Lower leg skin (tissue), 4 donors: ENCODE measurements at regions not wholly inside any gene's neighbourhood (a gene's known extent, or its start where the extent isn't known, plus 50 kb on each side); places are given as distances from the start of the nearest gene placed in this dataset.

ENCODE experiments used
- DNase-seq, 2 donors: peaks; one replicate each; pipeline ENCODE4 v3.0.0-alpha.2; 2019; ENCODE audit warnings: low spot score in 2 of 2
- H3K4me3 ChIP-seq: fragments of 200-600 bp; sonication (generic); 2 replicates; pipeline ENCODE4 v1.5.1; 2017; ENCODE audit warnings: mild to moderate bottlenecking, low read depth; ENCODE audit not compliant: poor library complexity, severe bottlenecking
- POLR2A ChIP-seq, 2 donors: fragments of 450-650 bp; IDR thresholded peaks; one replicate each; pipeline ENCODE4 v1.6.1; 2016 to 2017; ENCODE audit warnings: antibody characterized with exemption in 2 of 2, mild to moderate bottlenecking in 1 of 2, moderate library complexity in 1 of 2
- WGBS, 2 donors: methylation state at CpG; one replicate each; pipeline ENCODE4 v1.1.5; 2018; 5-methylcytosine and 5-hydroxymethylcytosine counted together
- intact Hi-C: fragments of 100-400 bp; cut with DNase I; formaldehyde crosslinking; loops from one replicate; pipeline ENCODE4 v1.15.0; 2023; ENCODE audit warnings: low total_unique reads
- TF ChIP-seq, protein P1 (sequence below), 3 donors: fragments of 450-650 bp; IDR thresholded peaks; one replicate each; pipeline ENCODE4 v1.5.1; 2016; ENCODE audit warnings: antibody characterized with exemption in 3 of 3, mild to moderate bottlenecking in 3 of 3, moderate library complexity in 2 of 3

GRCh38 chr2:19158896-19159295, 199.5 kb downstream of the OSR1 start:
- H3K4me3 ChIP-seq = no peak overlapping the region
- intact Hi-C loops = no loop called here
- 77 to 83% methylated on average over 4 of the region's 4 CpGs for WGBS, 2 donors
- TF ChIP-seq, protein P1, sequence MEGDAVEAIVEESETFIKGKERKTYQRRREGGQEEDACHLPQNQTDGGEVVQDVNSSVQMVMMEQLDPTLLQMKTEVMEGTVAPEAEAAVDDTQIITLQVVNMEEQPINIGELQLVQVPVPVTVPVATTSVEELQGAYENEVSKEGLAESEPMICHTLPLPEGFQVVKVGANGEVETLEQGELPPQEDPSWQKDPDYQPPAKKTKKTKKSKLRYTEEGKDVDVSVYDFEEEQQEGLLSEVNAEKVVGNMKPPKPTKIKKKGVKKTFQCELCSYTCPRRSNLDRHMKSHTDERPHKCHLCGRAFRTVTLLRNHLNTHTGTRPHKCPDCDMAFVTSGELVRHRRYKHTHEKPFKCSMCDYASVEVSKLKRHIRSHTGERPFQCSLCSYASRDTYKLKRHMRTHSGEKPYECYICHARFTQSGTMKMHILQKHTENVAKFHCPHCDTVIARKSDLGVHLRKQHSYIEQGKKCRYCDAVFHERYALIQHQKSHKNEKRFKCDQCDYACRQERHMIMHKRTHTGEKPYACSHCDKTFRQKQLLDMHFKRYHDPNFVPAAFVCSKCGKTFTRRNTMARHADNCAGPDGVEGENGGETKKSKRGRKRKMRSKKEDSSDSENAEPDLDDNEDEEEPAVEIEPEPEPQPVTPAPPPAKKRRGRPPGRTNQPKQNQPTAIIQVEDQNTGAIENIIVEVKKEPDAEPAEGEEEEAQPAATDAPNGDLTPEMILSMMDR (IDR thresholded peaks at IDR 0.05) = no peak
- no peak for TF ChIP-seq POLR2A (IDR thresholded peaks at IDR 0.05)
- no peak for DNase-seq

GRCh38 chr2:19158211-19158610, 200.2 kb downstream of the OSR1 start:
- no peak for DNase-seq
- TF ChIP-seq, protein P1 (IDR thresholded peaks at IDR 0.05) = no peak
- no peak for TF ChIP-seq POLR2A (IDR thresholded peaks at IDR 0.05)
- intact Hi-C loops = no loop called here
- H3K4me3 ChIP-seq = no peak overlapping the region
- WGBS, 2 donors = 30 to 62% methylated on average over 1 of the region's 1 CpG

GRCh38 chr2:19156646-19157045, 201.8 kb downstream of the OSR1 start:
- intact Hi-C loops = no loop called here
- H3K4me3 ChIP-seq = no peak overlapping the region
- DNase-seq = no peak
- TF ChIP-seq POLR2A (IDR thresholded peaks at IDR 0.05) = no peak
- TF ChIP-seq, protein P1 (IDR thresholded peaks at IDR 0.05) = no peak
- 93% methylated on average over 1 of the region's 1 CpG for WGBS, 2 donors

DNA sequence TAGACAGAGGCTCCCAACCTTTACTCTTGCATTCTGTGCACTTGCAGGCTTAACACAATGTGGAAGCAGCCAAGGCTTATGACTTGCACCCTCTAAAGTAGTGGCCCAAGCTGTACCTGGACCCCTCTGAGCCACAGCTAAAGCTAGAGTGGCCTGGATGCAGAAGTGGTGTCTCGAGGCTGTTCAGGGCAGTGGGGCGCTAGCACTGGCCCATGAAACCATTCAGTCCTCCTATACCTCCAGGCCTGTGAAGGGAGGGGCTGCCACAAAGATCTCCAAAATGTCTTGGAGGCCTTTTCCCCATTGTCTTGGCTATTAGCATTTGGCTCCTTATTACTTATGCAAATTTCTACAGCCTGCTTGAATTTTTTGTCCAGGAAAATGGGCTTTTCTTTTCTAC, 207.7 kb downstream of the OSR1 start:
- WGBS, 2 donors = 77 to 90% methylated on average over 2 of the region's 2 CpGs
- DNase-seq = no peak
- no peak overlapping the region for H3K4me3 ChIP-seq
- TF ChIP-seq, protein P1 (IDR thresholded peaks at IDR 0.05) = no peak
- intact Hi-C loops = no loop called here

GRCh38 chr2:19146867-19147266, 211.6 kb downstream of the OSR1 start:
- no peak for TF ChIP-seq POLR2A (IDR thresholded peaks at IDR 0.05)
- TF ChIP-seq, protein P1 (IDR thresholded peaks at IDR 0.05) = no peak
- DNase-seq = no peak
- no peak overlapping the region for H3K4me3 ChIP-seq
- intact Hi-C loops = no loop called here
- 76 to 86% methylated on average over 1 of the region's 1 CpG for WGBS, 2 donors

DNA sequence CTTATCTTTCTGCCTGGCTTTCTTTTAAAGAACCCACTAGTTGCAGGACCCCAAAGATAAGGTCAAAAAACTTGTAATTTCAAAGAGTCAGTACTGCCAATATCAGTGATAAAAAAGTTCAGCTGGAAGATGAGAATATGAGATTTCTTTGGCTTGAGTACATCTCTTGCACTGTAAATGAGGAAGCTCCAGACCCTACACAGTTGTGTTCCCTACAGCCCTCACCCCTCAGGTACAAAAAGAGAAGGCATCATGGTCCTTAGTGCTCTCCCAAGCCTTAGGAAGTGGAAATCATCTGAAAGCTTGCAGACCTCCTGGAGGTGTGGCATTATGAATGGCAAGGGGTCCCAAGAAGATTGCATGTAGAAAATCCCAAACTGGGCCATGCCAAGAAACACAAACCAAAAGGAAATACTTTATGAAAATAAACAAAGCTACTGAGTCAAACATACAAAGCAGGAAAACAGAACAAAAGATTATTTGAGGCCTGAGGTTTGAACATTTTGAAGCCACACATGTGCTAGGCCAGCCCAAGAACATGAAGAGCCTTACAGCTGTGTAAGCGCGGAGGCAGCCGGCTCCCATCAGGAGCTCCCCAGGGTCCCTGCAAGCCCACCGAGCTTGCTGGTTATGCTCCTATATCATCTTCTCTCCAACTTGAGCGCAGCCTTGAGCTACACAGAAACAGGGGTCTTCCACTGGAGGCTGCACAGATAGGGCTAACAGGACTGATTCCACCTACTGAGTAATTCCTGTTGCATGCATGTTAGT, 217.0 kb downstream of the OSR1 start:
- H3K4me3 ChIP-seq = no peak overlapping the region
- TF ChIP-seq, protein P1 (IDR thresholded peaks at IDR 0.05) = no peak
- no peak for TF ChIP-seq POLR2A (IDR thresholded peaks at IDR 0.05)
- no peak for DNase-seq
- WGBS, 2 donors = 92 to 93% methylated on average over 5 of the region's 5 CpGs
- intact Hi-C loops = no loop called here
